Smooth muscle cell (in vitro differentiated cells): ENCODE measurements at regions not wholly inside any gene's neighbourhood (a gene's known extent, or its start where the extent isn't known, plus 50 kb on each side); places are given as distances from the start of the nearest gene placed in this dataset.

Experiments used
- DNase-seq: peaks from one replicate; lab custom pipeline; 2025; ENCODE audit not compliant: unreplicated experiment; lab: John Stamatoyannopoulos, UW
- H2AFZ ChIP-seq: fragments of 200-600 bp; sonication (generic); 2 replicates; pipeline ENCODE4 v1.6.0; 2016; ENCODE audit warnings: antibody characterized with exemption, low read depth, mild to moderate bottlenecking
- H3F3A ChIP-seq: fragments of 200-600 bp; sonication (generic); 2 replicates; pipeline ENCODE4 v1.6.0; 2017; ENCODE audit warnings: antibody characterized with exemption, low read depth
- H3K27ac ChIP-seq: fragments of 200-600 bp; sonication (generic); 2 replicates; pipeline ENCODE4 v1.5.1; 2016; ENCODE audit warnings: low read depth, mild to moderate bottlenecking
- H3K27me3 ChIP-seq: fragments of 200-600 bp; sonication (generic); 2 replicates; pipeline ENCODE4 v1.6.1; 2016; ENCODE audit warnings: low read depth, mild to moderate bottlenecking
- H3K36me3 ChIP-seq: fragments of 200-600 bp; sonication (generic); 2 replicates; pipeline ENCODE4 v1.5.1; 2016; ENCODE audit warnings: low read depth
- H3K4me1 ChIP-seq: fragments of 200-600 bp; sonication (generic); 2 replicates; pipeline ENCODE4 v1.5.1; 2016; ENCODE audit warnings: low read depth
- H3K4me2 ChIP-seq: fragments of 200-600 bp; sonication (generic); 2 replicates; pipeline ENCODE4 v1.6.0; 2016; ENCODE audit warnings: mild to moderate bottlenecking
- H3K4me3 ChIP-seq: fragments of 200-600 bp; sonication (generic); 2 replicates; pipeline ENCODE4 v1.5.1; 2016; ENCODE audit warnings: mild to moderate bottlenecking
- H3K79me2 ChIP-seq: fragments of 200-600 bp; sonication (generic); 2 replicates; pipeline ENCODE4 v1.6.0; 2016; ENCODE audit warnings: low read depth, mild to moderate bottlenecking
- H3K9ac ChIP-seq: fragments of 200-600 bp; sonication (generic); 2 replicates; pipeline ENCODE4 v1.6.0; 2016; ENCODE audit warnings: low read depth
- H3K9me3 ChIP-seq: fragments of 200-600 bp; sonication (generic); replicated peaks from 2 replicates; pipeline ENCODE4 v1.5.1; 2016; ENCODE audit warnings: low read depth
- H4K20me1 ChIP-seq: fragments of 200-600 bp; sonication (generic); 2 replicates; pipeline ENCODE4 v1.6.0; 2016; ENCODE audit warnings: low read depth
- WGBS: methylation state at CpG from one replicate; pipeline ENCODE4 v1.1.7; 2016; ENCODE audit warnings: low lambda C conversion rate; 5-methylcytosine and 5-hydroxymethylcytosine counted together
- TF ChIP-seq, protein P1 (sequence below): fragments of 200-600 bp; sonication (generic); IDR thresholded peaks from 2 replicates; pipeline ENCODE4 v1.5.1; 2017; ENCODE audit warnings: borderline replicate concordance, mild to moderate bottlenecking, antibody characterized with exemption; ENCODE audit not compliant: insufficient read depth, poor library complexity, severe bottlenecking

DNA sequence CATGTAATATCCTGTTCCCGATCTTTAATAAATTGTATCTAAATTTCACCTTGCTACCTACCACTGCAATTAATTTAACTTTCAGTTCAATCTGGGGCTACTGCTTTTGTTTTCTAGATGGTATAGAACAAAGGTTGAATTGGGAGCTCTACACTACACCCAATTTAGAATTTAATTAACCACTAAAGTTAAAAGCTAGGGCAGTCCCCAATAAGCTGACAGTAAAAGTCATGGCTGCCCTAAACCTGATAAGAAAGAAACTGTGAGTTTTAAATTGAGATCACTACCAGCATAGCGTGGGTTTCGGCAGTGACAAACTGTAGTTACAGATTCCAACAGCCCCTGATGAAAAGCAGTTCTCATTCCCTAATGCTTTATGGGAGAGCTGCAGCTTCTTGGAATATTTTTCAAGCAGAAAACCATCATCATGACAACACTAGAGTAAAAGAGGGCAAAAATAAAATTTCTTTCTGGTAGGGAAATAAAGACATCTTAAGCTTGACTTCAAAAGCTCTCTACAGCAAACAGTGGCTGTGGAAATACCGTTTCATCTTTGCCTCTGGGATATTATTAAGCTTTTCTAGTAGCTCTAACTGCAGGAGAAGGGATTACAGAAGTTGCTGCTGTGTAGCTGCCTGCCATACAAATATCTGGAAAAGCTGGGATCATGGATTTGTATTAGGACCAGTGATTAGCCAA, 1372.1 kb downstream of the EPHA7 start:
- H3K4me2 ChIP-seq = peak overlapping the region; percentile 79
- peaks cover 4% of the 10 kb centered on the region for H3F3A ChIP-seq
- H2AFZ ChIP-seq = peak overlapping the region; percentile 43
- peak overlapping the region; percentile 22 for H3K4me3 ChIP-seq
- H3K27ac ChIP-seq = peak overlapping the region; percentile 32
- H3K79me2 ChIP-seq = no peaks in the 10 kb centered on the region
- no peak for DNase-seq
- no peaks in the 10 kb centered on the region for H3K27me3 ChIP-seq
- H4K20me1 ChIP-seq = no peaks in the 10 kb centered on the region
- no peak overlapping the region for H3K9ac ChIP-seq
- 31% methylated on average over 4 of the region's 4 CpGs for WGBS
- no peaks in the 10 kb centered on the region for H3K36me3 ChIP-seq
- TF ChIP-seq, protein P1, sequence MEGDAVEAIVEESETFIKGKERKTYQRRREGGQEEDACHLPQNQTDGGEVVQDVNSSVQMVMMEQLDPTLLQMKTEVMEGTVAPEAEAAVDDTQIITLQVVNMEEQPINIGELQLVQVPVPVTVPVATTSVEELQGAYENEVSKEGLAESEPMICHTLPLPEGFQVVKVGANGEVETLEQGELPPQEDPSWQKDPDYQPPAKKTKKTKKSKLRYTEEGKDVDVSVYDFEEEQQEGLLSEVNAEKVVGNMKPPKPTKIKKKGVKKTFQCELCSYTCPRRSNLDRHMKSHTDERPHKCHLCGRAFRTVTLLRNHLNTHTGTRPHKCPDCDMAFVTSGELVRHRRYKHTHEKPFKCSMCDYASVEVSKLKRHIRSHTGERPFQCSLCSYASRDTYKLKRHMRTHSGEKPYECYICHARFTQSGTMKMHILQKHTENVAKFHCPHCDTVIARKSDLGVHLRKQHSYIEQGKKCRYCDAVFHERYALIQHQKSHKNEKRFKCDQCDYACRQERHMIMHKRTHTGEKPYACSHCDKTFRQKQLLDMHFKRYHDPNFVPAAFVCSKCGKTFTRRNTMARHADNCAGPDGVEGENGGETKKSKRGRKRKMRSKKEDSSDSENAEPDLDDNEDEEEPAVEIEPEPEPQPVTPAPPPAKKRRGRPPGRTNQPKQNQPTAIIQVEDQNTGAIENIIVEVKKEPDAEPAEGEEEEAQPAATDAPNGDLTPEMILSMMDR = no peak
- no peaks in the 10 kb centered on the region for H3K9me3 ChIP-seq
- H3K4me1 ChIP-seq = peaks cover 5% of the 10 kb centered on the region

DNA sequence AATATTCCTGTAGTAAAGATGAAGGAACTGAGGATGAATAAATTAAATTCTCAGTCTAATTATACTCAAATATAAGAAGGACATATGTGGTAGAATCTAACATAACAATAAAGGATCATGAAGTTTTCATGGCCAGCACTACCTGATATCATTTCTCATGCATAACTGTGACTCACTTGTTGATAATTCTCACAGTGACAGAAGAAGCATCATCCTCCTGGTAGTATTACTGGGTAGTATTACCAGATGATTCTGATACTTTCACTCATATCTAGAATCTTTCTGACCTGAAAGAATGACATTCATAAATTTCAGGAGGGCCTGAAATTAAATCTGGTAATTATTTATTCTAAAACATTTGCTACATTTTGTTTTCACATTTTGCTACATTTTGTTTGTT, 1375.0 kb downstream of the EPHA7 start:
- no peak overlapping the region for H3K9ac ChIP-seq
- no peak overlapping the region for H3K4me2 ChIP-seq
- no peaks in the 10 kb centered on the region for H3K79me2 ChIP-seq
- H3K4me3 ChIP-seq = no peak overlapping the region
- DNase-seq = no peak
- TF ChIP-seq, protein P1 = no peak
- H3K36me3 ChIP-seq = no peaks in the 10 kb centered on the region
- no peaks in the 10 kb centered on the region for H3K27me3 ChIP-seq
- peaks cover 5% of the 10 kb centered on the region for H3K4me1 ChIP-seq
- H3K27ac ChIP-seq = no peak overlapping the region
- peaks cover 4% of the 10 kb centered on the region for H3F3A ChIP-seq
- H3K9me3 ChIP-seq = no peaks in the 10 kb centered on the region
- H4K20me1 ChIP-seq = no peaks in the 10 kb centered on the region
- no peak overlapping the region for H2AFZ ChIP-seq

DNA sequence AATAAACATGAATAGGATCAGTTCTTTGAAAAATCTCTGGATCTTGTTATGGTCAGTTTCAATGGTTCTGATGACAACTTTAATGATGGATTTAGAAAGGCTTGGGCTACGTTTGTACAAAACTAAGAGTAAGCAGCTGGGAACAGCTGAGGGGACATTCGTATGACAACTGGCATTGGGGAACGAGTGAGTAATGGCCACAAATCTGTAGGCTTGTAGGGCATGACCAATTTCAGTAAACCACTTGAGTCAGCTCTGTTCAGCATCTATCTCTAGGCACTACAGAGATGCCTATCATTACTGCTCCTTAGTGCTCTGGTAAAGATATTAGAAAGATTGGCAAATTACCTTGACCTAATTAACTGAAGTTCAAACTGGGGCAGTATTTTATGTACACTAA, 1375.6 kb downstream of the EPHA7 start:
- Histone ChIP-seq H3K4me1 (peaks cover 5% of the 10 kb centered on the region), H2AFZ (no peak overlapping the region), H3K27me3 (no peaks in the 10 kb centered on the region), H3K4me2 (no peak overlapping the region), H3K4me3 (no peak overlapping the region), H3K79me2 (no peaks in the 10 kb centered on the region), H3K9ac (no peak overlapping the region), H3K36me3 (no peaks in the 10 kb centered on the region), H3K27ac (no peak overlapping the region), H3K9me3 (no peaks in the 10 kb centered on the region), H4K20me1 (no peaks in the 10 kb centered on the region), H3F3A (peaks cover 4% of the 10 kb centered on the region)
- TF ChIP-seq, protein P1 = no peak
- no peak for DNase-seq
- WGBS = 19% methylated on average over 3 of the region's 3 CpGs

DNA sequence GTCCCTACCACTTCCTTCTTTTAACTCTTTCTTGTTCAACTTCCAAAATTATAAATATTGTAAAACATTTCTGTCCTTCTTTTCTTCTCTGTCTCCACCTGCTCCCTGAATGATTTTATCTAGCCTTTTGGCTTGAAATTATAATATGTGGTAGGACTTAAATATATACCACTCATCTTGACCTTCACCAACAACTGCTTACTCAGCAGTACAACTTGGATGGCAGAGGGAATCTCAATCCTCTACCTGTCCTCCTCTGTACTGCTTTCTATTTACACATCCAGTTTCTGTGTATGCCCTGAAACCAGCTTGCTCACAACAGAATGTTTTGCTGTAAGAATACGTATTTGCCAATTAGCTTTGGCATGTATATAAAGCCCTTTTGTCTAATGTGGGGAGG, 1392.5 kb downstream of the EPHA7 start:
- no peak overlapping the region for H3K9ac ChIP-seq
- no peaks in the 10 kb centered on the region for H3F3A ChIP-seq
- no peak overlapping the region for H3K27ac ChIP-seq
- H3K27me3 ChIP-seq = no peaks in the 10 kb centered on the region
- no peaks in the 10 kb centered on the region for H3K4me1 ChIP-seq
- H3K36me3 ChIP-seq = no peaks in the 10 kb centered on the region
- TF ChIP-seq, protein P1 = no peak
- no peaks in the 10 kb centered on the region for H3K79me2 ChIP-seq
- no peaks in the 10 kb centered on the region for H3K9me3 ChIP-seq
- 82% methylated on average over 1 of the region's 1 CpG for WGBS
- DNase-seq = no peak
- no peak overlapping the region for H2AFZ ChIP-seq
- no peaks in the 10 kb centered on the region for H4K20me1 ChIP-seq
- no peak overlapping the region for H3K4me3 ChIP-seq
- H3K4me2 ChIP-seq = no peak overlapping the region
